GM19395 (cell line): ENCODE measurements at regions not wholly inside any gene's neighbourhood (a gene's known extent, or its start where the extent isn't known, plus 50 kb on each side); places are given as distances from the start of the nearest gene placed in this dataset.

Experiments used
- ATAC-seq: cut with Tn5 transposase; IDR thresholded peaks from one replicate; pipeline ENCODE4 v1.9.1; 2021; ENCODE audit warnings: mild to moderate bottlenecking, moderate library complexity; ENCODE audit not compliant: unreplicated experiment

GRCh38 chr16:86103320-86103719 lies 204.4 kb downstream of the IRF8 start:
- ATAC-seq, result no peak

- ATAC-seq, result no peak
Measured at GRCh38 chr16:86104537-86105048, 205.6 kb downstream of the IRF8 start.

GRCh38 chr16:86107215-86107825 lies 208.4 kb downstream of the IRF8 start:
- no peak for ATAC-seq

DNA sequence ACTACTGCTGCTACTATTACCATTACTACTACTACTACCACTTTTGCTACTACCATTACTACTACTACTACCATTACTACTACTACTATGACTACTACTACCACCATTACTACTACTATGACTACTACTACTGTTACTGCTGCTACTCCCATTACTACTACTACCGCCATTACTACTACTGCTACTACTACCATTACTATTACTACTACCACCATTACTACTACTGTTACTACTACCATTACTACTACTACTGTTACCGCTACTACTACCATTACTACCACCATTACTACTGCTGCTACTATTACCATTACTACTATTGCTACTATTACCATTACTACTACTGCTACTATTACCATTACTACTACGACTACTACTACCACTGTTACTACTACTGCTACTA lies 209.1 kb downstream of the IRF8 start:
- ATAC-seq, result no peak

DNA sequence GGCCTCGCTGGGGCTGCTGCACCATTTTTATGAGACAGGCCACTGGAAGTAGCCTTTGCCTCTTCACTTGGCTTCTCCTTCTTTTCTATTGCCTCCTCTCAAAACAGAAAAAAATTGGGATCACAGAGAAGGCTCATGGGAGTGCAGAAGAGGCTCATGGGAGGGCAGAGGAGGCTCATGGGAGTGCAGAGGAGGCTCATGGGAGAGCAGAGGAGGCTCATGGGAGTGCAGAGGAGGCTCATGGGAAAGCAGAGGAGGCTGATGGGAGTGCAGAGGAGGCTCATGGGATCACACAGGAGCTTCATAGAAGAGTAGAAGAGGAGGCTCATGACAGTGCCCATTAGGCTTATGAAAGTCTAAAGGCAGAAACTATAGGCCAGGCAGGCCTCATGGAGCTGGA lies 211.2 kb downstream of the IRF8 start:
- no peak for ATAC-seq

GRCh38 chr16:86110726-86111125 lies 211.8 kb downstream of the IRF8 start:
- ATAC-seq, result no peak

DNA sequence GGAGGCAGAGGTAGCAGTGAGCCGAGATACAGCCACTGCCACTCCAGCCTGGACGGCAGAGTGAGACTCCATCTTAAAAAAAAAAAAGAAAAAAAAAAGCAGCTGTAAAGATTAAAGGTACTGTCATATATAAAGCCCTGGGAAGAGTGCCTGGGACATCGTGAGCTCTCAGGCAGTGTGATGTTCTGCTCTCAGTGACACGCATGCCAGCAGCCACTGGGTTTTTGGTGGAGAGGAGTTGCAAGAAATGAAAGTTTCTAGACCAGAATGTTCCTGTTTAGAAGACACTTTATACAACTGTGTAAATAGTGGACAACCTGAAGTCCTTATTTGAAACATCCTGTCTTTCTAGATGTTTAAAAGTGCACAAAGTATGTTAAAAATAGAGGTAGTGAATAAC lies 213.2 kb downstream of the IRF8 start:
- no peak for ATAC-seq

- no peak for ATAC-seq
Measured at GRCh38 chr16:86117235-86117634, 218.3 kb downstream of the IRF8 start.

GRCh38 chr16:86117756-86118155 lies 218.8 kb downstream of the IRF8 start:
- ATAC-seq, result no peak

GRCh38 chr16:86118467-86119307 lies 219.7 kb downstream of the IRF8 start:
- ATAC-seq, result no peak

- no peak for ATAC-seq
Measured at GRCh38 chr16:86120201-86121192, 221.5 kb downstream of the IRF8 start.

- no peak for ATAC-seq
Measured at GRCh38 chr16:86121374-86122010, 222.5 kb downstream of the IRF8 start.

DNA sequence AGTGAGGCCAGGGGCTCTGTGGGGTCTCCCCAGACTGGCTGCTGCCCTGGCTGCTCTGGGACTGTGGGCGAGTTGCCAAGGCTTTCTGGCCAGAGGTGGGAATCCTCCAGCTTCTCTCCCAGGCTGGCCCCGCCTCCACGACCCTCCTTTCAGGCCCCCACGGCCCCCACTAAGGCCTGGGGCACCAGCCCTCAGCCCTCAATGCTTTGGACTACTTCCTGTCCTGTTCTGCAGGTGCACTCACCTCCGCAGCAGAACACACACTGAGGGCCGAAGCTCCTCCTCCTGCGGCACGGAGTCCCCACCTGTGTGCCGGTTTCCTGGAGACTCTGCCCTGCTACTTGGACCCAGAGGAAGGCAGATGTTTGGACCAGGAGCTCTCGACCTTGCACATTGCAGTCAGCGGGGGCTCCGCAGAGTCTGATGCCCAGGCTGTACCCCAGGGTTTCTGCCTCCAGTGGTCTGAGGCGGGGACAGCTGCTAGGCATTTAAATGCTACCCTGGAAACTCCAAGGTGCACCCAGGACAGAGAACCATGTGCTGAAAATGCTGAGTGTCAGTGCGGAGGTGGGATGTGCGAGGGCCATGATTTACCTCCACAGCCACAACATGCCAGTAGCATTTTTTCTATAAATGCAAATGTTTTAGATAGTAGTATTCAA lies 223.8 kb downstream of the IRF8 start:
- ATAC-seq, result no peak

DNA sequence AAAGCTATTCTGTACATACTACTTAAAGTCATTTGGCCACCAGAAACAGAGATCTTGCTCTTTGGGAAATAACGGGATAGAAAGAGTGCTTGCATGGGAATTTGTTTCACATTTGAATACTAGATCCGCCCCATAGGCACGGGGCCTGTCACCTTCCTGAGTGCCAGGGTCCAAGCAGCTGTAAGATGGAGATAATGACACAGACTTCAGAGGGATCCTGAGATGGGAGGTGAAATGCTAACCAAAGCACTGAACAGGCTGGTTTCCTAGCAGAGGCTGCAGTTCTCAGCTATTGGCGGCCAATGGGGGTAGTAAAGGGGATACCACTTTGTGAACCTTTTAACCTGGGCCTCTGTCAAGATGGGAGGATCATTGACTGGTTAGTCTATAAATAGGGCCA lies 225.4 kb downstream of the IRF8 start:
- no peak for ATAC-seq

DNA sequence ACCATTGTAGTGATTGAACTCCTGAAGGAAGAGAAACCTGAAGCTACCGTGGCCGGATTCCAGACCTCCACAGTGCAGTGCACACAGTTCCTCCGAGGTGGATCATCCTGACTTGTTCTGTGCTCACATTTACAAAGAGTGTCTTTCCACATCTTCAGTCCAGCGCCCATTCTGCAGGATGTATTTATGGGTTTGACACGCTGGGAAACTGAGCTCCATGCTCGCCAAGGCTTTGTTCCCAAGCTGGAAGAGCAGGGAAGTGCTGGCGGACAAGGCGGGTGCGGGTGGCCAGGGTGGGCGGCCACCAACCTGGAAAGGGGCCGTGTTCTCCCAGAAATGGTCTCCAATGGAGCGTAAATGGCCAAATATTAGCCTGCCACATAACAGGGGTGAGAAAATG lies 227.9 kb downstream of the IRF8 start:
- no peak for ATAC-seq

DNA sequence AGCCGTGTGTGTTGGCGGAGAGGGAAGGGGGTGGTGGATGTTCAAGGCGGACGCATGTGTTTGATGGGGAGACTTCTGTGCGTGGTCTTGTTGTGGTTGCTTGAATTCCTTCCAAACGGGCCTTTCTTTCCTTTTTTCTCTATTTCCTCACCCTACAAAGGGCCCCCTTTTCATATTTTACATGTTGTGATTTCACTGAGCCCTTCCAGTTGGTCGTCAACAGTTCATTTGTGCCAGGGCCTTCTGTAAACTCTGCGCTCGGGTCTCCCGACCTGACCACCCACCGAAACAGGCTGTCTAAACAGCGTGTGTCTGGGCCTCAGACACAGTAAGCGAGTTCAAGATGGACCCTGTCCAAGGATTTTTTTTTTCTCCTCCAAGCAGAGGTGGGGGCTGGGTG lies 228.4 kb downstream of the IRF8 start:
- no peak for ATAC-seq

DNA sequence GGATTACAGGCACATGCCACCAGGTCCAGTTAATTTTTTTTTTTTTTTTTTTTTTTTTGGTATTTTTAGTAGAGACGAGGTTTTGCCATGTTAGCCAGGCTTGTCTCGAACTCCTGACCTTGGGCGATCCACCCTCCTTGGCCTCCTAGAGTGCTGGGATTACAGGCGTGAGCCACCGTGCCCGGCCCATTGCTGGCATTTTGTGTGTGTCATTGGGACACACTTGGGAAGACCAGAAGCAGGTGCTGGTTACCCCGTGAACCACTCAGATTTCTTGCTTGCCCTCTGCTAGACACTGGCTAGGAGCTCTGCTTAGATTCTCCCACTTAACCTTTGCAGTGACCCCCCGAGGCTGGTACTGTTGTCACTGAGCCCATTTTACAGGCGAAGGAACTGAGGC lies 229.3 kb downstream of the IRF8 start:
- ATAC-seq, result no peak

GRCh38 chr16:86129541-86129940 lies 230.6 kb downstream of the IRF8 start:
- no peak for ATAC-seq

- ATAC-seq, result no peak
Measured at GRCh38 chr16:86133377-86133776, 234.4 kb downstream of the IRF8 start.

- no peak for ATAC-seq
Measured at GRCh38 chr16:86133847-86134375, 234.9 kb downstream of the IRF8 start.
